COLO829 (cell line): ENCODE measurements at regions not wholly inside any gene's neighbourhood (a gene's known extent, or its start where the extent isn't known, plus 50 kb on each side); places are given as distances from the start of the nearest gene placed in this dataset.
"Not testable (repeated sequence)": the region's sequence is repeated elsewhere in the genome, so short reads cannot be mapped to it uniquely, and the experiment has no call there.

ENCODE experiments used
- DNase-seq: peaks from one replicate; pipeline ENCODE4 v3.0.0; 2012; ENCODE audit warnings: low spot score

- no peak for DNase-seq
Observed at GRCh38 chr1:67947114-67947513, 103.3 kb downstream of the DIRAS3 start.

- DNase-seq = no peak
Observed at GRCh38 chr1:67945733-67946374, 104.6 kb downstream of the DIRAS3 start.

GRCh38 chr1:67942274-67942673, 108.2 kb downstream of the DIRAS3 start:
- no peak for DNase-seq

GRCh38 chr1:67941746-67942145, 108.5 kb upstream of the GNG12 start:
- no peak for DNase-seq

GRCh38 chr1:67941155-67941554, 107.9 kb upstream of the GNG12 start:
- DNase-seq = no peak

- DNase-seq = no peak
Observed at GRCh38 chr1:67939942-67940341, 106.7 kb upstream of the GNG12 start.

GRCh38 chr1:67939186-67939743, 106.0 kb upstream of the GNG12 start:
- DNase-seq = no peak

- no peak for DNase-seq
Observed at GRCh38 chr1:67937651-67938050, 104.4 kb upstream of the GNG12 start.

- DNase-seq = no peak
Observed at GRCh38 chr1:67937010-67937409, 103.7 kb upstream of the GNG12 start.

- no peak for DNase-seq
Observed at GRCh38 chr1:67935560-67935959, 102.3 kb upstream of the GNG12 start.

- DNase-seq = no peak
Observed at GRCh38 chr1:67931198-67931597, 97.9 kb upstream of the GNG12 start.

GRCh38 chr1:67923074-67923473, 89.8 kb upstream of the GNG12 start:
- no peak for DNase-seq

- no peak for DNase-seq
Observed at GRCh38 chr1:67921725-67922489, 88.6 kb upstream of the GNG12 start.

GRCh38 chr1:67919274-67920072, 86.2 kb upstream of the GNG12 start:
- no peak for DNase-seq

- no peak for DNase-seq
Observed at GRCh38 chr1:67918067-67918466, 84.8 kb upstream of the GNG12 start.

- DNase-seq = no peak
Observed at GRCh38 chr1:67917006-67917405, 83.7 kb upstream of the GNG12 start.

- no peak for DNase-seq
Observed at GRCh38 chr1:67916140-67916886, 83.0 kb upstream of the GNG12 start.

- no peak for DNase-seq
Observed at GRCh38 chr1:67909776-67910175, 76.5 kb upstream of the GNG12 start.

GRCh38 chr1:67908250-67908936, 75.1 kb upstream of the GNG12 start:
- no peak for DNase-seq

- not testable (repeated sequence) for DNase-seq
Observed at GRCh38 chr1:67907467-67907866, 74.2 kb upstream of the GNG12 start.

GRCh38 chr1:67906015-67906414, 72.7 kb upstream of the GNG12 start:
- DNase-seq = not testable (repeated sequence)
